ENCODE measurements at regions not wholly inside any gene's neighbourhood (a gene's known extent, or its start where the extent isn't known, plus 50 kb on each side); places are given as distances from the start of the nearest gene placed in this dataset.

DNA sequence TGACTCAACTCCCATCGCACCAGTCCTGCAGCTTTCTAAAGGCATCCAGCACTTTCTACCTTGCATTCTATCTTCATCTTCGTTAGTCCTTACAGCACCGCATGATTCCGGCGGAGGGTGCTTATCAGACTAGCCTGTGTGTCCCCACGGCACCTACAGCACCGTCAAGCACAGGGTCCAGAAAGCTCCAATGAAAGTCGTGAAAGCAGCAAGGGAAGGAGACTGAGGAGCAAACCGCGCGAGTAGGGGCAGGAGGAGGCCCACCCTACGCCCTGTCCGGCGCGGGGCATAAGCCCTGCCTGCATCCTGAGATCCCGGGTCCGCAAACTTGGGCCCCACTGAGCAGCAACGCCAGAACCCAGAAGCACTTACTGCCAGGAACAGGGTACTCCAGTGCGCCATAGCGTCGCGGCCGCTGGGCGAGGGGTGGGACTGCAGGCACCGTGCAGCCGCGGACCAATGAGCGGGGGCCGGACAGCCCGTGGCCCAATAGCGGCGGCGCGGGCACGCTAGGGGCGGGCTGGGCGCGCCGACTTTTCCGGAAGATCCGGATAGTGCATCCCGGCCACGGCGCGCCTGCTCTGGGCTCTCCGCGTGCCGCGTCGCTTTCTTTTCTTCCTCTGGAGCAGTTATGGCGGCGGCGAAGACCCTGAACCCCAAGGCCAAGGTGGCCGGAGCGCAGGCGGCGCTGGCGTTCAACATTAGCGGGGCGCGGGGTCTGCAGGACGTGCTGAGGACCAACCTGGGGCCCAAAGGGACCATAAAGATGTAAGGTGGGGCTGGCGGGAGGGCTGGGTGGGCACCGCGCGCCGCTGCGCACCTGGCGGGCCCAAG is 122.1 kb upstream of the VKORC1L1 start (continued):
- TF ChIP-seq ZBTB39 (CRISPR knock-in tag; IDR thresholded peaks at IDR 0.05) (no peak), ZNF20 (CRISPR knock-in tag; IDR thresholded peaks at IDR 0.05) (no peak), REST (IDR thresholded peaks at IDR 0.05; ENCODE audit: borderline replicate concordance in 1 of 2, low read depth in 1 of 2, low read length in 2 of 2) (no peak), HOXA7 (CRISPR knock-in tag; IDR thresholded peaks at IDR 0.05) (no peak), BCL3 (CRISPR knock-in tag; IDR thresholded peaks at IDR 0.05) (0 out of 2 replicates have a peak, but pooled peaks have one; percentile 15), ZBTB7A (CRISPR knock-in tag; IDR thresholded peaks at IDR 0.05) (no peak), SMYD3 (CRISPR knock-in tag; IDR thresholded peaks at IDR 0.05) (no peak), PCBP1 (IDR thresholded peaks at IDR 0.05; ENCODE audit: borderline replicate concordance, low read depth, low read length) (no peak), NR2F1 (CRISPR knock-in tag; IDR thresholded peaks at IDR 0.05) (no peak), NR2F2 (IDR thresholded peaks at IDR 0.05; ENCODE audit: borderline replicate concordance, low read depth) (no peak), ZNF513 (CRISPR knock-in tag; conservative IDR thresholded peaks at IDR 0.05) (no peak), THAP11 (CRISPR knock-in tag; IDR thresholded peaks at IDR 0.05) (peak; percentile 63), TIGD3 (CRISPR knock-in tag; IDR thresholded peaks at IDR 0.05; ENCODE audit: borderline replicate concordance) (0 out of 2 replicates have a peak, but pooled peaks have one; percentile 56)
- TF ChIP-seq, protein P1, sequence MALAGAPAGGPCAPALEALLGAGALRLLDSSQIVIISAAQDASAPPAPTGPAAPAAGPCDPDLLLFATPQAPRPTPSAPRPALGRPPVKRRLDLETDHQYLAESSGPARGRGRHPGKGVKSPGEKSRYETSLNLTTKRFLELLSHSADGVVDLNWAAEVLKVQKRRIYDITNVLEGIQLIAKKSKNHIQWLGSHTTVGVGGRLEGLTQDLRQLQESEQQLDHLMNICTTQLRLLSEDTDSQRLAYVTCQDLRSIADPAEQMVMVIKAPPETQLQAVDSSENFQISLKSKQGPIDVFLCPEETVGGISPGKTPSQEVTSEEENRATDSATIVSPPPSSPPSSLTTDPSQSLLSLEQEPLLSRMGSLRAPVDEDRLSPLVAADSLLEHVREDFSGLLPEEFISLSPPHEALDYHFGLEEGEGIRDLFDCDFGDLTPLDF (CRISPR knock-in tag; IDR thresholded peaks at IDR 0.05) = peak; percentile 71; the same call in 1 of the 2 replicates
